ENCODE measurements at regions not wholly inside any gene's neighbourhood (a gene's known extent, or its start where the extent isn't known, plus 50 kb on each side); places are given as distances from the start of the nearest gene placed in this dataset.
A peak's percentile ranks its signal among the peaks of the same experiment; 100 is the strongest.

GRCh38 chr6:28838289-28838633 is 85.5 kb downstream of the TRIM27 start:
- intact Hi-C loops (cut with DNase I), result loop anchor here (10.0 kb wide), 1 partner anchor 177 kb away; no protein-coding TSS in a partner anchor
- peak in 2 of 3 donors; percentile 42 to 67 for DNase-seq
- peak overlapping the region; percentile 31 to 73 (median 41) for H3K27ac ChIP-seq
- no peak for TF ChIP-seq POLR2A (IDR thresholded peaks at IDR 0.05)
- TF ChIP-seq CTCF (IDR thresholded peaks at IDR 0.05), result no peak
- peaks cover 0 to 6% (median 3%) of the 10 kb centered on the region in 4 donors for H3K4me1 ChIP-seq
- peak overlapping the region; percentile 61 to 74 (median 69) for H3K4me3 ChIP-seq
- H3K27me3 ChIP-seq, result peaks cover 0 to 8% of the 10 kb centered on the region in 2 donors
- H3K36me3 ChIP-seq, result no peaks in the 10 kb centered on the region
- 1% methylated on average over 11 of the region's 11 CpGs for WGBS (ENCODE audit: insufficient coverage, low coverage, low lambda C conversion rate, missing lambda C conversion rate)
- ATAC-seq, result peak; percentile 72 to 82 (median 78)
- no peaks in the 10 kb centered on the region for H3K9me3 ChIP-seq

- Histone ChIP-seq H3K27me3 (peaks cover 0 to 6% of the 10 kb centered on the region in 2 donors), H3K27ac (peak overlapping the region; percentile 31 to 73 (median 41)), H3K9me3 (no peaks in the 10 kb centered on the region), H3K4me1 (peaks cover 0 to 6% (median 3%) of the 10 kb centered on the region in 4 donors), H3K4me3 (peak overlapping the region; percentile 61 to 74 (median 69)), H3K36me3 (no peaks in the 10 kb centered on the region)
- peak; percentile 86 to 90 (median 87) for DNase-seq
- ATAC-seq, result peak; percentile 87 to 94 (median 90)
- TF ChIP-seq CTCF (IDR thresholded peaks at IDR 0.05) (peak; percentile 49 to 63 (median 58)), POLR2A (IDR thresholded peaks at IDR 0.05) (no peak)
- intact Hi-C loops (cut with DNase I), result loop anchor here (10.0 kb wide), 1 partner anchor 176 kb away; no protein-coding TSS in a partner anchor
- WGBS (ENCODE audit: insufficient coverage, low coverage, low lambda C conversion rate, missing lambda C conversion rate), result 2% methylated on average over 33 of the region's 43 CpGs
Observed at GRCh38 chr6:28838634-28839442, 84.9 kb downstream of the TRIM27 start.

- Histone ChIP-seq H3K27ac (no peak overlapping the region), H3K27me3 (peaks cover 0 to 6% of the 10 kb centered on the region in 2 donors), H3K36me3 (no peaks in the 10 kb centered on the region), H3K4me1 (peaks cover 0 to 6% (median 3%) of the 10 kb centered on the region in 4 donors), H3K9me3 (no peaks in the 10 kb centered on the region), H3K4me3 (peak overlapping the region; percentile 61 to 74 (median 69))
- intact Hi-C loops (cut with DNase I), result loop anchor here (10.0 kb wide), 1 partner anchor 175 kb away; no protein-coding TSS in a partner anchor
- TF ChIP-seq CTCF (IDR thresholded peaks at IDR 0.05), result no peak
- no peak for TF ChIP-seq POLR2A (IDR thresholded peaks at IDR 0.05)
- ATAC-seq (no peak), DNase-seq (no peak)
- WGBS (ENCODE audit: insufficient coverage, low coverage, low lambda C conversion rate, missing lambda C conversion rate), result 13% methylated on average over 9 of the region's 9 CpGs
Observed at GRCh38 chr6:28839443-28840120, 84.2 kb downstream of the TRIM27 start.

- Histone ChIP-seq H3K4me1 (peaks cover 0 to 6% (median 3%) of the 10 kb centered on the region in 4 donors), H3K9me3 (no peaks in the 10 kb centered on the region), H3K4me3 (no peak overlapping the region), H3K27ac (no peak overlapping the region), H3K27me3 (no peaks in the 10 kb centered on the region), H3K36me3 (no peaks in the 10 kb centered on the region)
- DNase-seq (no peak), ATAC-seq (no peak)
- intact Hi-C loops (cut with DNase I), result no loop called here
- TF ChIP-seq CTCF (IDR thresholded peaks at IDR 0.05) (no peak), POLR2A (IDR thresholded peaks at IDR 0.05) (no peak)
- WGBS (ENCODE audit: insufficient coverage, low coverage, low lambda C conversion rate, missing lambda C conversion rate), result 59% methylated on average over 3 of the region's 3 CpGs
Observed at GRCh38 chr6:28841290-28841689, 82.5 kb downstream of the TRIM27 start.

Measured in right lobe of liver (tissue), 6 donors.